GM12873 (cell line): ENCODE measurements at regions not wholly inside any gene's neighbourhood (a gene's known extent, or its start where the extent isn't known, plus 50 kb on each side); places are given as distances from the start of the nearest gene placed in this dataset.

ENCODE experiments used
- TF ChIP-seq, protein P1 (sequence below): IDR thresholded peaks from 2 replicates; pipeline ENCODE4 v1.5.1; 2012; ENCODE audit warnings: low read depth, mild to moderate bottlenecking, moderate library complexity, low read length, control low read depth; ENCODE audit not compliant: insufficient read depth; ENCODE audit errors: missing control alignments

- TF ChIP-seq, protein P1, sequence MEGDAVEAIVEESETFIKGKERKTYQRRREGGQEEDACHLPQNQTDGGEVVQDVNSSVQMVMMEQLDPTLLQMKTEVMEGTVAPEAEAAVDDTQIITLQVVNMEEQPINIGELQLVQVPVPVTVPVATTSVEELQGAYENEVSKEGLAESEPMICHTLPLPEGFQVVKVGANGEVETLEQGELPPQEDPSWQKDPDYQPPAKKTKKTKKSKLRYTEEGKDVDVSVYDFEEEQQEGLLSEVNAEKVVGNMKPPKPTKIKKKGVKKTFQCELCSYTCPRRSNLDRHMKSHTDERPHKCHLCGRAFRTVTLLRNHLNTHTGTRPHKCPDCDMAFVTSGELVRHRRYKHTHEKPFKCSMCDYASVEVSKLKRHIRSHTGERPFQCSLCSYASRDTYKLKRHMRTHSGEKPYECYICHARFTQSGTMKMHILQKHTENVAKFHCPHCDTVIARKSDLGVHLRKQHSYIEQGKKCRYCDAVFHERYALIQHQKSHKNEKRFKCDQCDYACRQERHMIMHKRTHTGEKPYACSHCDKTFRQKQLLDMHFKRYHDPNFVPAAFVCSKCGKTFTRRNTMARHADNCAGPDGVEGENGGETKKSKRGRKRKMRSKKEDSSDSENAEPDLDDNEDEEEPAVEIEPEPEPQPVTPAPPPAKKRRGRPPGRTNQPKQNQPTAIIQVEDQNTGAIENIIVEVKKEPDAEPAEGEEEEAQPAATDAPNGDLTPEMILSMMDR, result no peak
Observed at GRCh38 chr6:71138376-71138775, 150.2 kb upstream of the OGFRL1 start.

DNA sequence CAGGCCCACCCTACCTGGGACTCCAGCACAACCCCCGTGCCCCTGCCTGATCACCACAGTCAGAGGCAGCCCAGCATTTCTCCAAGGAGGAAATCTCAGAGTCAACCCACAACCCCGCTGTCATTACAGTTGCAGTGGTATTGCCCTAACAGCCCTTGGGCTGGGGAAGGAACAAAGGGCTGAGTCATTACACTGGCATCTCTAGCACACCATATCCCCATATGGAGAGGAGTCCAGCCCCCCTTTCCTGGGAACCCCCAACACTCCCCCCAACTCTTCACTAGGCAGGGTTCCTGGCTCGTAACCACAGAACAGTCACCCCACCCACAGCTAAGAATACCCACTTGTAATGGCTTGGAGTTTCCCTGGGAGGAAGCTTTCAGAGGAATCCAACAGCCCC lies 149.4 kb upstream of the OGFRL1 start:
- TF ChIP-seq, protein P1, result no peak

DNA sequence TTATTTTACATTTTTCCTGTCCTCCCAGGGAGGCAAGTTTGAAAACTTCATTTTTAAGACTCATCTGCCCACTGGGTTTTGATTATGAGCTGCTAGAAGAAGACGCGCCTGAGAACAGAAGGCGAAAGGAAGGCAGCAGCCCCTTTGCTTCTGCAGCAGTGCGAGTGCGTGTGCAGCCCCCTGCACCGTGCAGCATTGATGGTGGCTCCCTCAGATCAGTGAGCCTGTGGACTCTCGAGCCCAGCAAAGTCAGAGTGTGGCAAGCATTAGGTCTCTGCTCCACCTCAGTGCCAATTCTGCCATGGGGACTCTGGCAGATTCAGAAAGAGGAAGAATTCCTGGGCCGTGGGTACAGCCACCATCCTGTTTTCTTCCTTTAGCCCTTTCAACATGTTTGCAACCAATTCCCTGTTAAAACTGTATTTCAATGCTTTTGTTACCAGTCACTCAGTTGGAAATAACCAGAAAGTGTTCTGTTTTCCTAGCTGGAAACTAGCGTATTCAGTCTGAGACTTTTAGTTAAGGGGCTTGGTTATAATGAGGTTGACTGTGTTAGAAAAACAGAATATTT lies 134.8 kb upstream of the OGFRL1 start:
- TF ChIP-seq, protein P1, result no peak

DNA sequence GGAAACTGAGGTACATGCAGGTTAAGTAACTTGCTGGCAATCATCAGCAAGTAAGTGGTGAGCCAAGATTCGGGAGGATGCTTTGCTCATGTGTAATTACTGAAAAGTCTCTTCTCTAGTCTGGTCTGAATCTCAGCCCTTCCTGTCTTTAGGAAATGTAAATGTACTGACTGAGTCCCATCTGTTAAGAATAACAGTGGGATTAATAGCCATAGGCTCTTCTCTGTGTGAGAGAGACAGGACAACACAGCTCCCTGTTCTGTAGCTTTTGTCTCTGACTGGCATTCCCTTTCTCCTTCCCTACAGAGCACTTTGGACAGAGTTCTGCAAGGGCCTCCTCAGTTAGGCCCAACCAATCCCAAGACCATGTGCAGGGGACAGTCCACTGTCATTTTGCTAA lies 131.3 kb upstream of the OGFRL1 start:
- TF ChIP-seq, protein P1, result no peak

- TF ChIP-seq, protein P1, result no peak
Observed at GRCh38 chr6:71164890-71165289, 123.7 kb upstream of the OGFRL1 start.

- TF ChIP-seq, protein P1, result no peak
Observed at GRCh38 chr6:71168233-71168765, 120.3 kb upstream of the OGFRL1 start.

DNA sequence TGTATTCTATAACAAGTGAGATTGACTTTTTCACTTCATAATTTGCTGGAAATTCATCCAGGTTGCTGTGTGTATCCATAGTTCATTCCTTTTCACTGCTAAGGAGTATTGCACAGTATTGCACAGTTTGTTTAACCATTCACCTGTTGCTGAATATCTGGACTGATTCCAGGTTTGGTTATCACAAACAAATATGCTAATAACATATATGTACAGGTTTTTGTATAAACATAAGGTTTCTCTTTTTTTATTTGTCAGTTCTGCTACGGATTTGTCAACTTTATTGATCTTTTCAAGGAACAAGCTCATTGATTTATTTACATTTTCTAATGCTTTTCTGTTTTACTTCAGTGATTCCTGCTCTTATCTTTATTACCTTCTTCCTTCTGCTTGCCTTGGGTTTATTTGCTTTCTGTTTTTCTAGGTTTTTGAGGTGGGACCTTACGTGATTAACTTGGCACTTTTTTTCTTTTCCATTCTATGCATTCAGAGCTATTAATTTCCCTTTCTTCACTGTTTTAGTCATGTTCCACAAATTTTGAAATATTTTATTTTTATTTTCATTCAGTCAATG lies 117.0 kb upstream of the OGFRL1 start:
- TF ChIP-seq, protein P1, result no peak
